Neural progenitor cell (in vitro differentiated cells): ENCODE measurements at regions not wholly inside any gene's neighbourhood (a gene's known extent, or its start where the extent isn't known, plus 50 kb on each side); places are given as distances from the start of the nearest gene placed in this dataset.

Experiments used
- DNase-seq: peaks from one replicate; pipeline ENCODE4 v3.0.0-alpha.2; 2016; ENCODE audit warnings: low spot score
- H2AFZ ChIP-seq: fragments of 200-600 bp; sonication (generic); replicated peaks from 2 replicates; pipeline ENCODE4 v1.6.1; 2016; ENCODE audit warnings: antibody characterized with exemption
- H3F3A ChIP-seq: fragments of 200-600 bp; sonication (generic); 2 replicates; pipeline ENCODE4 v1.6.1; 2016; ENCODE audit warnings: antibody characterized with exemption, low read depth
- H3K27ac ChIP-seq: fragments of 200-600 bp; sonication (generic); 2 replicates; pipeline ENCODE4 v1.5.1; 2016; ENCODE audit warnings: mild to moderate bottlenecking
- H3K27me3 ChIP-seq: fragments of 200-600 bp; sonication (generic); 2 replicates; pipeline ENCODE4 v1.6.1; 2016; ENCODE audit warnings: mild to moderate bottlenecking, moderate library complexity
- H3K36me3 ChIP-seq: fragments of 200-600 bp; sonication (generic); 2 replicates; pipeline ENCODE4 v1.5.1; 2016
- H3K4me1 ChIP-seq: fragments of 200-600 bp; sonication (generic); 2 replicates; pipeline ENCODE4 v1.6.1; 2016; ENCODE audit warnings: mixed run types
- H3K4me2 ChIP-seq: fragments of 200-600 bp; sonication (generic); 2 replicates; pipeline ENCODE4 v1.6.1; 2016
- H3K4me3 ChIP-seq: fragments of 200-600 bp; sonication (generic); 2 replicates; pipeline ENCODE4 v1.5.1; 2016
- H3K79me2 ChIP-seq: fragments of 200-600 bp; sonication (generic); 2 replicates; pipeline ENCODE4 v1.6.1; 2016; ENCODE audit warnings: low read depth
- H3K9ac ChIP-seq: fragments of 200-600 bp; sonication (generic); 2 replicates; pipeline ENCODE4 v1.6.1; 2016
- H3K9me3 ChIP-seq: fragments of 200-600 bp; sonication (generic); 2 replicates; pipeline ENCODE4 v1.5.1; 2016; ENCODE audit warnings: low read depth
- H4K20me1 ChIP-seq: fragments of 200-600 bp; sonication (generic); 2 replicates; pipeline ENCODE4 v1.6.1; 2016; ENCODE audit warnings: low read depth
- H3K27ac Mint-ChIP-seq: 3 replicates; pipeline ENCODE4 v1.8.0; 2021; ENCODE audit warnings: mixed read lengths
- H3K27me3 Mint-ChIP-seq: 2 replicates; pipeline ENCODE4 v1.8.0; 2022; ENCODE audit warnings: low read depth, mild to moderate bottlenecking, inconsistent platforms, moderate library complexity, mixed read lengths; ENCODE audit not compliant: insufficient read depth
- H3K36me3 Mint-ChIP-seq: 3 replicates; pipeline ENCODE4 v1.8.0; 2021; ENCODE audit warnings: mixed read lengths
- H3K4me1 Mint-ChIP-seq: 3 replicates; pipeline ENCODE4 v1.8.0; 2021; ENCODE audit warnings: mixed read lengths
- H3K4me3 Mint-ChIP-seq: 3 replicates; pipeline ENCODE4 v1.8.0; 2021; ENCODE audit warnings: mild to moderate bottlenecking, moderate library complexity, mixed read lengths
- H3K9me3 Mint-ChIP-seq: 3 replicates; pipeline ENCODE4 v1.8.0; 2020; ENCODE audit warnings: mixed read lengths
- EZH2 ChIP-seq: fragments of 200-600 bp; sonication (generic); IDR thresholded peaks from 2 replicates; pipeline ENCODE4 v1.6.1; 2017; ENCODE audit warnings: antibody characterized with exemption, mild to moderate bottlenecking, moderate library complexity
- EZH2phosphoT487 ChIP-seq: fragments of 200-600 bp; sonication (generic); IDR thresholded peaks from 2 replicates; pipeline ENCODE4 v1.6.1; 2017; ENCODE audit warnings: antibody characterized with exemption
- TF ChIP-seq, protein P1 (sequence below): fragments of 200-600 bp; sonication (generic); IDR thresholded peaks from 2 replicates; pipeline ENCODE4 v1.5.1; 2017; ENCODE audit warnings: antibody characterized with exemption, mild to moderate bottlenecking

DNA sequence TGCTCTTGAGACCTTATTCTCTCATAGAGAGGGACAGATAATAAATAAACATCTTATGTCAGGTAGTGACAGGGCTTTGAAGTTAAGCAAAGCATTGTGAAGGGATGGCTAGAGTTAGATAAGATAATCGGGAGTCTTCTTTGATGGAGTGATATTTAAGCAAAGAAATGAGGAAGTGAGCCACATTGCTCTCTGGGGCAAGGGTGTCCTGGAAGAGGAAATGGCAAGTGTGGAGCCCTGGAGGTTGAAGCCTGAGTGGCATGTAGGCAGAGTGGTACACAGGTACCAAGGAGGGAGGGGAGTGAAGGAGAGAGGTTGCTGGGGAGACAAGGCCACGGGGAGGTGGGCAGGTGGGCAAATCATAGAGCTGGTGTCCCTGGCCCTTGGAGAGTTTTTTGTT, 110.2 kb downstream of the CTAGE1 start:
- Mint-ChIP-seq H3K27ac (no peak overlapping the region), H3K4me3 (no peak overlapping the region), H3K27me3 (peaks cover 2% of the 10 kb centered on the region), H3K4me1 (no peaks in the 10 kb centered on the region), H3K9me3 (no peaks in the 10 kb centered on the region), H3K36me3 (no peaks in the 10 kb centered on the region)
- peaks cover 9% of the 10 kb centered on the region for H3K27me3 ChIP-seq
- no peak for DNase-seq
- TF ChIP-seq, protein P1, sequence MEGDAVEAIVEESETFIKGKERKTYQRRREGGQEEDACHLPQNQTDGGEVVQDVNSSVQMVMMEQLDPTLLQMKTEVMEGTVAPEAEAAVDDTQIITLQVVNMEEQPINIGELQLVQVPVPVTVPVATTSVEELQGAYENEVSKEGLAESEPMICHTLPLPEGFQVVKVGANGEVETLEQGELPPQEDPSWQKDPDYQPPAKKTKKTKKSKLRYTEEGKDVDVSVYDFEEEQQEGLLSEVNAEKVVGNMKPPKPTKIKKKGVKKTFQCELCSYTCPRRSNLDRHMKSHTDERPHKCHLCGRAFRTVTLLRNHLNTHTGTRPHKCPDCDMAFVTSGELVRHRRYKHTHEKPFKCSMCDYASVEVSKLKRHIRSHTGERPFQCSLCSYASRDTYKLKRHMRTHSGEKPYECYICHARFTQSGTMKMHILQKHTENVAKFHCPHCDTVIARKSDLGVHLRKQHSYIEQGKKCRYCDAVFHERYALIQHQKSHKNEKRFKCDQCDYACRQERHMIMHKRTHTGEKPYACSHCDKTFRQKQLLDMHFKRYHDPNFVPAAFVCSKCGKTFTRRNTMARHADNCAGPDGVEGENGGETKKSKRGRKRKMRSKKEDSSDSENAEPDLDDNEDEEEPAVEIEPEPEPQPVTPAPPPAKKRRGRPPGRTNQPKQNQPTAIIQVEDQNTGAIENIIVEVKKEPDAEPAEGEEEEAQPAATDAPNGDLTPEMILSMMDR = no peak
- TF ChIP-seq EZH2 = no peak
- no peak for TF ChIP-seq EZH2phosphoT487
- H3K9me3 ChIP-seq = no peaks in the 10 kb centered on the region
- H3K4me1 ChIP-seq = no peaks in the 10 kb centered on the region
- H3K9ac ChIP-seq = no peak overlapping the region
- no peak overlapping the region for H2AFZ ChIP-seq
- no peak overlapping the region for H3K4me3 ChIP-seq
- no peaks in the 10 kb centered on the region for H3K36me3 ChIP-seq
- H3F3A ChIP-seq = no peaks in the 10 kb centered on the region
- no peaks in the 10 kb centered on the region for H4K20me1 ChIP-seq
- no peak overlapping the region for H3K27ac ChIP-seq
- H3K4me2 ChIP-seq = no peak overlapping the region
- no peaks in the 10 kb centered on the region for H3K79me2 ChIP-seq

DNA sequence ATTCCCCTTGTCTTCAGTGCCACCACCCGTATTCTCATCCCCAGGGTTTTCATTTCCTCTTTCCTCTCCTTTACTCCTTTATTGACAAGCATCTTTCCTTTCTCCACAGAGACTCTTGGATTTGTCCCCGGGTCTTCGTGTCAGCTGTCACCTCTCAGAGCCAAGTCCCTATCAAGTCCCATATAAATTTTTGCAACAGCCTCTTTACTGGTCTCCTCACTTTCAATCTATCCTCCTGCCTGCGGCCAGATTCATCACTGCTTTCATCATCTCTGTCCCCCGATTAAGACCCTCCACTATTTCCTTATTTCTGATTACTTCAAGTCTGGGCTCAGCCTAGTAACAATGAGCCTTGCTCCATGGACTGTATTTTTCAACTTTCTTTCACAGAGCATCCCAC, 113.8 kb downstream of the CTAGE1 start:
- DNase-seq = no peak
- Histone ChIP-seq H3K9me3 (no peaks in the 10 kb centered on the region), H4K20me1 (no peaks in the 10 kb centered on the region), H3K4me3 (no peak overlapping the region), H3K4me1 (peaks cover 7% of the 10 kb centered on the region), H3F3A (no peaks in the 10 kb centered on the region), H2AFZ (no peak overlapping the region), H3K79me2 (no peaks in the 10 kb centered on the region), H3K4me2 (no peak overlapping the region), H3K27me3 (no peaks in the 10 kb centered on the region), H3K27ac (no peak overlapping the region), H3K36me3 (no peaks in the 10 kb centered on the region), H3K9ac (no peak overlapping the region)
- Mint-ChIP-seq H3K9me3 (no peaks in the 10 kb centered on the region), H3K27me3 (no peaks in the 10 kb centered on the region), H3K27ac (no peak overlapping the region), H3K4me3 (no peak overlapping the region), H3K4me1 (no peaks in the 10 kb centered on the region), H3K36me3 (no peaks in the 10 kb centered on the region)
- TF ChIP-seq EZH2phosphoT487 (no peak), EZH2 (no peak)
- TF ChIP-seq, protein P1 = no peak

DNA sequence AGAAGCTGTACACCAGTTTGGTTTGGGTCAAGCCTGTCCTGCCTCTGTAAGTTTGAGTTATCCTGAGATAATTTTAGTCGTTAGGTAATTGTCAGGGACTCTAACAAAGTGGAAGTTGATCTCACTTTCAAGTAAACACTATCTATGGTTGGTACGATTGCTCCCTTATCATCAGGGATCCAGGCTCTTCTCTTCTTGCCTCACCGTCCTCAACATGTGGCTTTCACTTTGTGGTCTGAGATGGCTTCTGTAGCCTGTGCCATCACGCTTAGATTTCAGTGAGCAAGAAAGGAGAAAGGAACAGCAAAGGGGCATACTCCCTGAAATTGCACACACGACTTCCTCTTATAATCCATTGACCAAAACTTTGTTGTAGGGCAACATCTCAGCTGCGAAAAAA, 115.6 kb downstream of the CTAGE1 start:
- Histone ChIP-seq H3K9ac (no peak overlapping the region), H3K36me3 (no peaks in the 10 kb centered on the region), H3K27me3 (no peaks in the 10 kb centered on the region), H2AFZ (no peak overlapping the region), H3K79me2 (no peaks in the 10 kb centered on the region), H3K4me2 (no peak overlapping the region), H3K9me3 (no peaks in the 10 kb centered on the region), H3K4me1 (peaks cover 7% of the 10 kb centered on the region), H4K20me1 (no peaks in the 10 kb centered on the region), H3K4me3 (no peak overlapping the region), H3F3A (no peaks in the 10 kb centered on the region), H3K27ac (no peak overlapping the region)
- TF ChIP-seq EZH2phosphoT487 (no peak), EZH2 (no peak)
- TF ChIP-seq, protein P1 = no peak
- no peaks in the 10 kb centered on the region for H3K4me1 Mint-ChIP-seq
- no peaks in the 10 kb centered on the region for H3K9me3 Mint-ChIP-seq
- no peak for DNase-seq
- no peak overlapping the region for H3K27ac Mint-ChIP-seq
- H3K36me3 Mint-ChIP-seq = no peaks in the 10 kb centered on the region
- no peak overlapping the region for H3K4me3 Mint-ChIP-seq
- no peaks in the 10 kb centered on the region for H3K27me3 Mint-ChIP-seq
